Liver (tissue), 8 donors: ENCODE measurements at regions not wholly inside any gene's neighbourhood (a gene's known extent, or its start where the extent isn't known, plus 50 kb on each side); places are given as distances from the start of the nearest gene placed in this dataset.

Experiments used
- DNase-seq: peaks from one replicate; pipeline ENCODE4 v3.0.0-alpha.2; 2017; ENCODE audit warnings: low spot score
- H3K27ac ChIP-seq, 2 donors: one replicate each; pipeline ENCODE4 v1.7.0; 2013; ENCODE audit warnings: inconsistent platforms in 2 of 2, low read length in 2 of 2, control low read depth in 1 of 2, low read depth in 1 of 2, mild to moderate bottlenecking in 1 of 2
- H3K27me3 ChIP-seq, 4 donors: one replicate each; pipeline versions ENCODE4 v1.6.1 to v1.7.0; 2013; ENCODE audit warnings: low read length in 3 of 4, inconsistent platforms in 1 of 4, mild to moderate bottlenecking in 1 of 4, moderate library complexity in 1 of 4; ENCODE audit not compliant: control insufficient read depth in 4 of 4, insufficient read depth in 4 of 4
- H3K36me3 ChIP-seq, 4 donors: one replicate each; pipeline versions ENCODE4 v1.6.1 to v1.7.0; 2013; ENCODE audit warnings: low read length in 3 of 4, mild to moderate bottlenecking in 3 of 4, low read depth in 1 of 4, moderate library complexity in 1 of 4; ENCODE audit not compliant: control insufficient read depth in 4 of 4, insufficient read depth in 3 of 4
- H3K4me1 ChIP-seq, 4 donors: one replicate each; pipeline versions ENCODE4 v1.6.1 to v1.7.0; 2013; ENCODE audit warnings: low read length in 3 of 4, mild to moderate bottlenecking in 3 of 4, moderate library complexity in 1 of 4; ENCODE audit not compliant: control insufficient read depth in 4 of 4, insufficient read depth in 4 of 4
- H3K4me3 ChIP-seq, 3 donors: one replicate each; pipeline versions ENCODE4 v1.6.1 to v1.7.0; 2013; ENCODE audit warnings: low read length in 3 of 3, control low read depth in 1 of 3, low read depth in 1 of 3, mild to moderate bottlenecking in 1 of 3
- H3K9ac ChIP-seq, 2 donors: one replicate each; pipeline ENCODE4 v1.7.0; 2013; ENCODE audit warnings: low read length in 2 of 2, mild to moderate bottlenecking in 2 of 2, moderate library complexity in 2 of 2, control low read depth in 1 of 2, low read depth in 1 of 2
- H3K9me3 ChIP-seq, 4 donors: one replicate each; pipeline versions ENCODE4 v1.6.1 to v1.7.0; 2013; ENCODE audit warnings: low read length in 3 of 4; ENCODE audit not compliant: control insufficient read depth in 4 of 4
- ATF3 ChIP-seq: IDR thresholded peaks from 2 replicates; pipeline ENCODE4 v1.6.1; 2016; ENCODE audit warnings: antibody characterized with exemption
- CTCF ChIP-seq: fragments of 150-350 bp; IDR thresholded peaks from 2 replicates; pipeline ENCODE4 v1.5.1; 2017; ENCODE audit warnings: improper control_type of control experiment, low read depth, low read length; ENCODE audit not compliant: missing input control
- EGR1 ChIP-seq, 2 donors: IDR thresholded peaks; 2 replicates each; pipeline ENCODE4 v1.6.1; 2016 to 2018; ENCODE audit warnings: antibody characterized with exemption in 2 of 2, low read depth in 2 of 2
- FOXA1 ChIP-seq: IDR thresholded peaks from 2 replicates; pipeline ENCODE4 v1.6.1; 2016; ENCODE audit warnings: antibody characterized with exemption
- FOXA2 ChIP-seq: IDR thresholded peaks from 2 replicates; pipeline ENCODE4 v1.6.1; 2016; ENCODE audit warnings: antibody characterized with exemption
- GABPA ChIP-seq, 2 donors: IDR thresholded peaks in 1 of 2; conservative IDR thresholded peaks in 1 of 2; 2 replicates each; pipeline ENCODE4 v1.6.1; 2016; ENCODE audit warnings: antibody characterized with exemption in 2 of 2, mild to moderate bottlenecking in 1 of 2, moderate library complexity in 1 of 2
- HNF4A ChIP-seq, 2 donors: conservative IDR thresholded peaks; 2 replicates each; pipeline ENCODE4 v1.6.1; 2016; ENCODE audit warnings: antibody characterized with exemption in 2 of 2, mild to moderate bottlenecking in 2 of 2
- HNF4G ChIP-seq: IDR thresholded peaks from 2 replicates; pipeline ENCODE4 v1.6.1; 2016; ENCODE audit warnings: antibody characterized with exemption
- JUND ChIP-seq, 2 donors: IDR thresholded peaks; 2 replicates each; pipeline ENCODE4 v1.6.1; 2016; ENCODE audit warnings: antibody characterized with exemption in 2 of 2
- MAX ChIP-seq: IDR thresholded peaks from 2 replicates; pipeline ENCODE4 v1.6.1; 2016; ENCODE audit warnings: antibody characterized with exemption
- NR2F2 ChIP-seq: IDR thresholded peaks from 2 replicates; pipeline ENCODE4 v1.6.1; 2016; ENCODE audit warnings: antibody characterized with exemption
- RAD21 ChIP-seq, 2 donors: IDR thresholded peaks; 2 replicates each; pipeline ENCODE4 v1.6.1; 2016; ENCODE audit warnings: antibody characterized with exemption in 2 of 2, mild to moderate bottlenecking in 2 of 2
- REST ChIP-seq: IDR thresholded peaks from 2 replicates; pipeline ENCODE4 v1.6.1; 2016; ENCODE audit warnings: antibody characterized with exemption, mild to moderate bottlenecking
- RXRA ChIP-seq, 2 donors: IDR thresholded peaks; 2 replicates each; pipeline ENCODE4 v1.6.1; 2017 to 2018; ENCODE audit warnings: antibody characterized with exemption in 2 of 2, mild to moderate bottlenecking in 1 of 2
- SP1 ChIP-seq: IDR thresholded peaks from 2 replicates; pipeline ENCODE4 v1.6.1; 2018; ENCODE audit warnings: antibody characterized with exemption, mild to moderate bottlenecking
- TAF1 ChIP-seq: conservative IDR thresholded peaks from 2 replicates; pipeline ENCODE4 v1.6.1; 2016; ENCODE audit warnings: antibody characterized with exemption, mild to moderate bottlenecking
- YY1 ChIP-seq: IDR thresholded peaks from 2 replicates; pipeline ENCODE4 v1.6.1; 2016; ENCODE audit warnings: antibody characterized with exemption, mild to moderate bottlenecking
- ZBTB33 ChIP-seq: IDR thresholded peaks from 2 replicates; pipeline ENCODE4 v1.6.1; 2016; ENCODE audit warnings: antibody characterized with exemption
- WGBS: extraction: QIAGEN DNeasy Blood & Tissue Kit; methylation state at CpG from one replicate; pipeline ENCODE4 v1.1.7; 2013; 5-methylcytosine and 5-hydroxymethylcytosine counted together
- donor health status: healthy.
- donor health status: healthy.
- donor health status: healthy.
- donor health status: healthy.
- donor health status: healthy.

GRCh38 chr10:71066600-71066999 lies 145.8 kb upstream of the UNC5B start:
- no peak overlapping the region for H3K27ac ChIP-seq
- no peaks in the 10 kb centered on the region for H3K4me1 ChIP-seq
- no peaks in the 10 kb centered on the region for H3K9me3 ChIP-seq
- H3K9ac ChIP-seq: no peak overlapping the region
- no peak overlapping the region for H3K4me3 ChIP-seq
- WGBS: 90% methylated on average over 10 of the region's 10 CpGs
- peaks cover 0 to 2% (median 0%) of the 10 kb centered on the region in 4 donors for H3K27me3 ChIP-seq
- DNase-seq: no peak
- no peak for TF ChIP-seq FOXA1
- no peak for TF ChIP-seq ATF3
- no peak for TF ChIP-seq JUND (IDR thresholded peaks at IDR 0.05)
- no peak for TF ChIP-seq SP1
- TF ChIP-seq HNF4G: no peak
- TF ChIP-seq TAF1: no peak
- no peaks in the 10 kb centered on the region for H3K36me3 ChIP-seq

- H3K9ac ChIP-seq: no peak overlapping the region
- TF ChIP-seq ZBTB33 (no peak), YY1 (no peak), RAD21 (IDR thresholded peaks at IDR 0.05) (no peak), FOXA1 (no peak), GABPA (IDR thresholded peaks at IDR 0.05 in 1 of 2, conservative IDR thresholded peaks at IDR 0.05 in 1 of 2) (no peak), RXRA (IDR thresholded peaks at IDR 0.05) (no peak), SP1 (no peak), REST (no peak), MAX (no peak), JUND (IDR thresholded peaks at IDR 0.05) (no peak), HNF4G (no peak), ATF3 (no peak), FOXA2 (no peak), EGR1 (IDR thresholded peaks at IDR 0.05; ENCODE audit: low read depth in 2 of 2) (no peak), TAF1 (no peak), HNF4A (conservative IDR thresholded peaks at IDR 0.05) (no peak), CTCF (no peak), NR2F2 (no peak)
- no peak overlapping the region for H3K27ac ChIP-seq
- DNase-seq: no peak
- H3K4me3 ChIP-seq: no peak overlapping the region
- no peaks in the 10 kb centered on the region for H3K4me1 ChIP-seq
- H3K36me3 ChIP-seq: no peaks in the 10 kb centered on the region
- 76% methylated on average over 19 of the region's 19 CpGs for WGBS
- peaks cover 0 to 2% (median 0%) of the 10 kb centered on the region in 4 donors for H3K27me3 ChIP-seq
- H3K9me3 ChIP-seq: no peaks in the 10 kb centered on the region
Observed at GRCh38 chr10:71067098-71067740, 145.2 kb upstream of the UNC5B start.
